AG10803 (cell line): ENCODE measurements at regions not wholly inside any gene's neighbourhood (a gene's known extent, or its start where the extent isn't known, plus 50 kb on each side); places are given as distances from the start of the nearest gene placed in this dataset.
A peak's percentile ranks its signal among the peaks of the same experiment; 100 is the strongest.

Experiments used
- DNase-seq: peaks from one replicate; pipeline ENCODE4 v3.0.0; 2010; ENCODE audit warnings: low read depth
- H3K4me3 ChIP-seq: 2 replicates; pipeline ENCODE4 v1.5.1; 2011; ENCODE audit warnings: mild to moderate bottlenecking, low read length, control low read depth
- CTCF ChIP-seq: conservative IDR thresholded peaks from 2 replicates; pipeline ENCODE4 v1.5.1; 2011; ENCODE audit warnings: mild to moderate bottlenecking, low read length, control low read depth, inconsistent platforms

- no peak for DNase-seq
- H3K4me3 ChIP-seq: no peak overlapping the region
- TF ChIP-seq CTCF: no peak
Observed at GRCh38 chr17:33776304-33776703, 478.8 kb upstream of the CCL2 start.

DNA sequence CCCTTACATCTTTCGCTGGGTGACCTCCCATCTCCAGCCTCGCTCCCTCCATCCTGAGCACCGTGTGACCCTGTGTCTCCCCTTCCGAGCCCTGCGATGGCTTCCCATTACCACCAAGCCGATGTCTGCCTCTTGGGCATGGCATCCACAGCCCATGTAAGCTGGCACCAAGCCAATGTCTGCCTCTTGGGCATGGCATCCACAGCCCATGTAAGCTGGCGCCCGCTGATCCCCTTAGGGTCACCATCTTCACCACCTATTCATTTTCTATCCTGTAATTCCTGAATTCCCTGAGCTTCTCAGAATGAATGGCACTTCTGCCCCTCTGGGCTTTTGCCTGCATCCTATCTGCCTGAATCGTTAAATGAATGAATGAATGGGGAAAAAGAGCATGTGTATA lies 478.2 kb upstream of the CCL2 start:
- H3K4me3 ChIP-seq: no peak overlapping the region
- no peak for DNase-seq
- TF ChIP-seq CTCF: no peak

GRCh38 chr17:33777674-33778073 lies 477.4 kb upstream of the CCL2 start:
- TF ChIP-seq CTCF: no peak
- H3K4me3 ChIP-seq: no peak overlapping the region
- DNase-seq: no peak

DNA sequence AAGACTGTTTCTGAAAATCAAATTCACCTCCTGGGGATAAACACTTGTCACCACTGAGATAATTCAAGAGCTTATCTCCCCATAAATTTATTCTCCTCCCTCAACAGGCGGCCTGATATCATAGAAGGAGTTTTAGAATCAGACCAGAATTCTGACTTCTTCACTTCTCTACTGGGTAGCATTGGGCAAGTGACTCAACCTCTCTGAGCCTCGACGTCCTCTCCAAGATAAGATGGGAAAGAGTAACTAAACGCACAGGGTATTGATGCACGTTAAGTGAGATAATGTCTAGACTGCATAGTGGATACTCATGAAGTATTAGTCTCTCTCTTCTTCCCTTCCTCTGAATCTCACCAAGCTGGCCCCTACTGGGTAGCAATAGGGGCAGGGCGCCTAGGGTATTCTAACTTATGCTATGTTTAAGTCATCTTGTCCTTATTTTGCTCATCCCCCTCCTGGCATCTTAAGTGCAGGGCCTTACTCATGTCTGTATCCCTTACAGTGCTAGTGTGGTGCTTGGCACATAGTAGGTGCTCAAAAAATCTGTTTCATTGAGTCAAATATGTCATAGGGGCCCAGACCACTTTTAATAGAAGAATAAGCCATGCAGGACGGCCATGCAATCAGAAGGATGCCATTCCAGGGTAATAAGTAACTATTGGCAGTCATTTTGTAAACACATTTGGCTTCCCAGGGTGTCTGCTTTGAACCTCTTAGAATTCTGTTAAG lies 476.4 kb upstream of the CCL2 start:
- H3K4me3 ChIP-seq: no peak overlapping the region
- DNase-seq: no peak

DNA sequence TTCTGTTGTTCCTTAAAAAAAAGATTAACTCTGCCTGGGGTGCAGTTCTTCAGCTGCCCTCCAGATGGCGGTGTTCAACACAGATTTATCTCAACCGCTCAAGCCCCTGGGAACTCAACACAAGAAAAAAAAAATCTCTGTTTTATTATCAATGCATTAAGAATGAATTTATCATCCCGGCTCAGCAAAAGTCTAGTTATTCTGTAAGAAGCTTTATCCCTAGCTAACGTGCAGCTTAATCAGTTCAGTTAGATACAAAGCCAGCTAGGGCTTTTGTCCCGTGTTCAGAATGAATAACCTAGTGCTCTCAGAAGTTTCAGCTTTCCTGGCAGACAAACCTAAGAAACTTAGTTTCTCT lies 475.9 kb upstream of the CCL2 start:
- no peak overlapping the region for H3K4me3 ChIP-seq
- TF ChIP-seq CTCF: peak; percentile 91
- peak; percentile 65 for DNase-seq

More for the DNA sequence above, 476.4 kb upstream of the CCL2 start:
- no peak for TF ChIP-seq CTCF

DNA sequence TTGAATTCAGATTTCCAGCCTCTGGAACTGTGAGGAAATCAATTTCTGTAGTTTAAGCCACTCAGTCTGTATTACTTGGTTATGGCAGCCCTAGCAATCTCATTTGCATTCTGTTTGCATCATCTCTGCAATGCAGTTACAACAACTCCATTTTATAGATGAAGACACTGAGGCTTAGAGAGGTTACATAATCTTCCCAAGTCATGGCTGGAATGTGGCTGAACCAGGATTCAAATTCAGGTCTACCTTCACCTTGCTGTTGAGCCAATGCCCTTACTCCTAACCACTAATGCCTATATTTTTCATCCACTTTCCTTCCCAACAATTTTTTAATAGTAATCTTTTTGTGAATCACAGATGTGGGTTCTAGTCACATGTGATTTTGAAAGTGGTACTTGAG lies 469.8 kb upstream of the CCL2 start:
- no peak overlapping the region for H3K4me3 ChIP-seq
- TF ChIP-seq CTCF: no peak
- no peak for DNase-seq

GRCh38 chr17:33786478-33786877 lies 468.6 kb upstream of the CCL2 start:
- TF ChIP-seq CTCF: no peak
- no peak for DNase-seq
- no peak overlapping the region for H3K4me3 ChIP-seq
